K562 (cell line): ENCODE measurements at regions not wholly inside any gene's neighbourhood (a gene's known extent, or its start where the extent isn't known, plus 50 kb on each side); places are given as distances from the start of the nearest gene placed in this dataset.

Source experiments
- ATAC-seq: fragments of 200-7000 bp; cut with Tn5 transposase; 3 replicates; pipeline ENCODE4 v1.9.1; 2020; ENCODE audit warnings: moderate library complexity
- BruUV-seq: library from RNA; stranded (reverse); fragments of 400-500 nt; replicated peaks from 2 replicates; lab custom pipeline; 2021; lab: Mats Ljungman, UMichigan
- CTCF ChIA-PET: fragments of 300-600 bp; formaldehyde crosslinking; extraction: SDS; loops from one replicate; lab custom pipeline; 2021; ENCODE audit warnings: low intra/inter-chr PET ratio; lab: Yijun Ruan, JAX
- POLR2A ChIA-PET: fragments of 300-600, 350-650 bp; sonication (Branson Sonifier 250); formaldehyde crosslinking; extraction: SDS; loops from one replicate; lab custom pipeline; 2021; ENCODE audit warnings: antibody characterized with exemption, inconsistent platforms; lab: Yijun Ruan, JAX
- DNase-seq, 4 experiments: peaks; one replicate each; pipeline versions ENCODE4 v3.0.0 to v3.0.0-alpha.2; 2011 to 2018; ENCODE audit warnings: low spot score in 3 of 4, mixed read lengths in 3 of 4; ENCODE audit errors: extremely low read depth in 1 of 4
- FAIRE-seq: peaks from 2 replicates; lab custom pipeline; 2011; peaks lifted over from hg19 to GRCh38; lab: Jason Lieb, UNC
- H2AFZ ChIP-seq: 2 replicates; pipeline ENCODE4 v1.6.0; 2011; ENCODE audit warnings: low read depth, low read length, control low read depth, inconsistent platforms
- H3K27ac ChIP-seq: fragments of 200-600 bp; 3 replicates; pipeline ENCODE4 v1.8.0; 2011; ENCODE audit warnings: low read depth, mild to moderate bottlenecking, control low read depth, inconsistent platforms, low read length, moderate library complexity, mixed read lengths; ENCODE audit errors: extremely low read depth
- H3K27me3 ChIP-seq, 2 experiments: fragments of 300-600 bp in 1 of 2; 2 replicates in 1 of 2; 3 replicates in 1 of 2; pipeline versions ENCODE4 v1.6.0 to v1.8.0; 2011; ENCODE audit warnings: inconsistent platforms in 2 of 2, low read length in 2 of 2, mild to moderate bottlenecking in 1 of 2, mixed read lengths in 1 of 2, moderate library complexity in 1 of 2; ENCODE audit not compliant: control insufficient read depth in 2 of 2, insufficient read depth in 2 of 2
- H3K36me3 ChIP-seq: fragments of 300-600 bp; 3 replicates; pipeline ENCODE4 v1.8.0; 2011; ENCODE audit warnings: mild to moderate bottlenecking, low read length, inconsistent platforms; ENCODE audit not compliant: control insufficient read depth, insufficient read depth
- H3K4me1 ChIP-seq, 2 experiments: fragments of 200-600 bp in 1 of 2; replicated peaks in 1 of 2; 2 replicates in 1 of 2; 3 replicates in 1 of 2; pipeline versions ENCODE4 v1.5.1 to v1.8.0; 2011; ENCODE audit warnings: inconsistent platforms in 2 of 2, low read length in 2 of 2, mild to moderate bottlenecking in 1 of 2, mixed read lengths in 1 of 2, moderate library complexity in 1 of 2; ENCODE audit not compliant: control insufficient read depth in 2 of 2, insufficient read depth in 2 of 2
- H3K4me2 ChIP-seq: 2 replicates; pipeline ENCODE4 v1.6.1; 2011; ENCODE audit warnings: low read length, control low read depth, inconsistent platforms, mixed read lengths; ENCODE audit not compliant: insufficient read depth
- H3K4me3 ChIP-seq: fragments of 200-600 bp; sonication (generic), shearing (Covaris generic); 2 replicates; pipeline ENCODE4 v1.5.1; 2016; ENCODE audit warnings: control low read depth, inconsistent platforms
- H3K79me2 ChIP-seq: fragments of 200-600 bp; 3 replicates; pipeline ENCODE4 v1.8.0; 2011; ENCODE audit warnings: low read length, inconsistent platforms; ENCODE audit not compliant: control insufficient read depth, insufficient read depth
- H3K9ac ChIP-seq, 2 experiments: 2 replicates each; pipeline versions ENCODE4 v1.6.0 to v1.6.1; 2011; ENCODE audit warnings: low read depth in 2 of 2, low read length in 2 of 2, control low read depth in 1 of 2, inconsistent platforms in 1 of 2, mild to moderate bottlenecking in 1 of 2, mixed read lengths in 1 of 2; ENCODE audit not compliant: insufficient read depth in 1 of 2
- H3K9me1 ChIP-seq: one replicate; pipeline ENCODE4 v1.6.0; 2011; ENCODE audit warnings: inconsistent platforms, mild to moderate bottlenecking, low read length, moderate library complexity; ENCODE audit not compliant: control insufficient read depth, insufficient read depth
- H3K9me3 ChIP-seq: replicated peaks from 2 replicates; pipeline ENCODE4 v1.5.1; 2011; ENCODE audit warnings: low read depth, low read length, inconsistent platforms; ENCODE audit not compliant: control insufficient read depth, insufficient read depth
- H4K20me1 ChIP-seq: replicated peaks from 2 replicates; pipeline ENCODE4 v1.6.1; 2011; ENCODE audit warnings: low read length, inconsistent platforms, mixed read lengths; ENCODE audit not compliant: control insufficient read depth, insufficient read depth
- C11orf30 ChIP-seq: fragments of 450-650 bp; IDR thresholded peaks from 2 replicates; pipeline ENCODE4 v1.6.1; 2016; ENCODE audit warnings: low read depth, mild to moderate bottlenecking
- RUNX1 ChIP-seq: sonication (generic); IDR thresholded peaks from 2 replicates; pipeline ENCODE4 v1.6.1; 2016; ENCODE audit warnings: antibody characterized with exemption, low read depth
- SIRT6 ChIP-seq: IDR thresholded peaks from one replicate; pipeline ENCODE4 v1.6.1; 2012; ENCODE audit warnings: low read depth, mild to moderate bottlenecking, control low read depth, inconsistent platforms, low read length, moderate library complexity
- SMARCA4 ChIP-seq: fragments of 450-650 bp; IDR thresholded peaks from 2 replicates; pipeline ENCODE4 v1.6.1; 2016
- TAL1 ChIP-seq: fragments of 450-650 bp; IDR thresholded peaks from 2 replicates; pipeline ENCODE4 v1.6.1; 2016; ENCODE audit warnings: mild to moderate bottlenecking
- ZNF12 ChIP-seq: sonication (generic); formaldehyde crosslinking; IDR thresholded peaks from 2 replicates; pipeline ENCODE4 v1.4.0; 2020; ENCODE audit warnings: mild to moderate bottlenecking, missing genetic modification reagents
- ZNF184 ChIP-seq: sonication (generic); formaldehyde crosslinking; IDR thresholded peaks from 2 replicates; pipeline ENCODE4 v1.5.0; 2020; ENCODE audit warnings: missing genetic modification reagents
- in situ Hi-C: fragments of 300-500 bp; cut with MboI; formaldehyde crosslinking; loops from 4 replicates; pipeline ENCODE4 v1.15.0; 2018; ENCODE audit warnings: inconsistent platforms, mixed read lengths
- intact Hi-C: fragments of 100-400 bp; cut with micrococcal nuclease; formaldehyde crosslinking; loops from 2 replicates; pipeline ENCODE4 v1.14.2; 2022

DNA sequence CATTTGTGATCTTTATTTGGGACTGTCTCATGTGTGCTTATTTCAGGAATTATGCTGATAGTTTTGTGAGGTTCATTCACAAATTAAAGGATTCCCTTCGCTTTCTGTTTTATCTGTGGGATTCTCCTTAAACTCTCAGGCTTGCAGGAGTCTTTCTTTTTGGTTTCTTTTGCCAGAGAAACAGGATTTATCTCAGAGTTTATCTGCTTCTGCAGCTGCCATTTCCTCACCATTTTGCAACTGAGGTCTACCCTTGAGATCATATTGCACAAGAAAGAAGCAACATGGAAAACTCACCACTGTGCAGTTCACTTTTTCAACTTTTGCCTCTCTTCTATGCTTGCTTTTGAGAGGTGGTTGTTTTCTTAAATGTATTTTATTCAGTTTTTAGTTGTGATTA is 201.0 kb downstream of the PRL start (continued):
- no peak for TF ChIP-seq C11orf30
- 0 out of 2 replicates have a peak, but pooled peaks have one; percentile 12 for TF ChIP-seq TAL1
- TF ChIP-seq ZNF184 = no peak
- no peak for TF ChIP-seq SIRT6
- no peak for TF ChIP-seq ZNF12
- TF ChIP-seq SMARCA4 = no peak

GRCh38 chr6:22098601-22099031 is 198.2 kb downstream of the PRL start:
- FAIRE-seq = no peak
- Histone ChIP-seq H3K4me3 (no peak overlapping the region), H2AFZ (no peak overlapping the region), H4K20me1 (no peaks in the 10 kb centered on the region), H3K4me1 (peaks cover 0 to 2% of the 10 kb centered on the region in 2 experiments; a peak in 1 of 5 replicates), H3K27ac (no peak overlapping the region), H3K9me1 (no peaks in the 10 kb centered on the region), H3K4me2 (no peak overlapping the region), H3K36me3 (no peaks in the 10 kb centered on the region), H3K9me3 (no peaks in the 10 kb centered on the region), H3K27me3 (no peaks in the 10 kb centered on the region), H3K9ac (no peak overlapping the region), H3K79me2 (no peaks in the 10 kb centered on the region)
- no peak for TF ChIP-seq RUNX1
- ATAC-seq = no peak
- no peak for DNase-seq
- CTCF ChIA-PET = no interaction called here
- POLR2A ChIA-PET = interaction anchor here (0.7 to 1.7 kb wide), 3 partner anchors 12 to 19 kb away, joined by 3 to 4 read pairs (median 3); no protein-coding TSS in a partner anchor
- in situ Hi-C loops (no loop called here), intact Hi-C loops (no loop called here)
- no TSS peak for BruUV-seq
